NCI-H146 treated with DMSO at 0.1 percent for 48 hours (cell line): ENCODE measurements at regions not wholly inside any gene's neighbourhood (a gene's known extent, or its start where the extent isn't known, plus 50 kb on each side); places are given as distances from the start of the nearest gene placed in this dataset.

Experiments used
- DNase-seq: peaks from one replicate; lab custom pipeline; 2025; ENCODE audit not compliant: unreplicated experiment; lab: John Stamatoyannopoulos, UW

DNA sequence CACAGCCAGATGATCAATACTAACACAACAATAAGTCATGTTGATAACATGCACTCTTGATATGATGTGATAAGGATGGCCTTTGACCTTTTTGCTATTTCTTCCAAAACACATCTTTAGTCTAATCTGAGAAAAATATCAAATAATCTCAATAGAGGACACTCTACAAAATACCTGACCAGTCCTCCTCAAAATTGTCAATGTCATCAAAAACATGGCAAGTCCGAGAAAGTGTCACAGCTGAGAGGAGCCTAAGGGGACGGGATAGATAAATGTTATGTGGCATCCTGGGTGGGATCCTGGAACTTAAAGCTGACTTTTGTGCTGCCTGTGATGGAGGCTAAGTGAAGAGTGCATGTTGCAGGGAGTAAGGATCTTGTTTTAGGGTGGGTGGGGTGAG lies 699.6 kb upstream of the ADAMTS16 start:
- DNase-seq, result no peak

DNA sequence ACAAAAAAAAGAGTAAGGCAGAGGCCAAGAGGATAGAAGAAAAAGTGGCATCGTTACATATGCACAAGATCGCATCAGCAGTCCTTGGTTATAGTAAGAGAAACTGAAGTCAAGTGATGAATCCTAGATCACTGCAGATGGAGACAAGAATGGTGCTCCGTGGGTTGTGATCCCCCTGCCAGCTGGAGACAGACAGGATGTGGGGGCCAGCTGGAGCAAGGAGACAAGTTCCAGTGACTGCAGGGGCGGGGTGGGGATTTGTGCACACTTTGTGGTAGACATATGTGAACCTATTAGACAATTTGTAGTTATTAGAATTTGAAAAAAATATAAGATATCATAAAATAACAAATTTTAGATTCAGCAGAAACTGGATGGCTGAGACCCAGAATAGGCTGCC lies 697.9 kb upstream of the ADAMTS16 start:
- no peak for DNase-seq

DNA sequence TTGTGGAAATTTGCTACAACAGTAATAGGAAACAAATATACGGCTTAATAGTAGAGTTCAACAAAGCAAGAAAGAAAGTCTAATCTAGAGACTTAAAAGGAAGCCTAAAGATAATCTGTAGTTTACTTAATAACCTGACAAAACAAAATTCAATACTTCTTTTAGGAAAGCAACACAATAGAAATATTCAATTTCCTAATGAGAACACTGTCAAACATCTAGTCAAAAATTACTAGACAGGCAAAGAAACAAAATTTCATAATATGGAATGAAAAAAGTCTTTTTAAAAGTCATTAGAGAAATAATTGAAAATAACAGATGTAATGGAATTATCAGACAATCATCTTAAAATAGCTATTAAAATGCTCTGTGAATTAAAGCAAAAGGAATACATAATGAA lies 692.5 kb upstream of the ADAMTS16 start:
- DNase-seq, result no peak

DNA sequence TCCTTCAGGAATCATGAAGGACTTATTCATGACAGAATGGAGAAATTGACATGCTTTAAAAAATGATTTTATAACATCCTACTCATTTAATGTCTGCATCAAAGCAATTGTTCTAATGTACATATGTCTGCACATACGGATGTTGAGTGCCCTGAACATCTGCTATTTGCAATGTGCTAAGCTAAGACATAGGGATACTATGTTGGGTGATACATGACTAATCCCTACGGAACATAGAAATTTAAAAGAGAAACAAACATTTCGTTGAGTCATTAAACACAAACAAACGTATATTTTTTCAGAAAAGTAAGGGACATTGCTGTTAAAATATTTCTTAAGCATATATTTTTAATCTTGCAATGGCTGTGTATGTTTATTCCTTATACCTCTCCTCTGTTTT lies 686.5 kb upstream of the ADAMTS16 start:
- no peak for DNase-seq

DNA sequence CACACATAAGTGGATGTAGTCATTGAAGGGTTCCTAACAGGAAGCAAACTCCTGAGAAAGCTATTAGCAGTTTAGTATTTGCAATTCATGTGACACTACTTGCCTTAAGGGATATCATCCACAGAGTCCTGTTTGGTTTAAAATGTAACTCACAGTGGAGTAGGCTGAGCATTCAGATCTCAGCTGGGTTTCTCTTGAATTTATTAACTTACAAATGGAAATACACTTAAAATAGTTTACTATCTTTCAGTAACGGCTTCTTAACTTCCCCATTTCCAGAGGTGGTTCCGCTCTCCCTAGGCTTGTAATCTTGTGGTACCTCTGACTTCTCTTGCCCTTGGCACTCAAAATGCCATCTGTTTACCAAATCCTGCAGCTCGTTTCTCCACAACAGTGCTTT lies 660.7 kb upstream of the ADAMTS16 start:
- DNase-seq, result no peak

DNA sequence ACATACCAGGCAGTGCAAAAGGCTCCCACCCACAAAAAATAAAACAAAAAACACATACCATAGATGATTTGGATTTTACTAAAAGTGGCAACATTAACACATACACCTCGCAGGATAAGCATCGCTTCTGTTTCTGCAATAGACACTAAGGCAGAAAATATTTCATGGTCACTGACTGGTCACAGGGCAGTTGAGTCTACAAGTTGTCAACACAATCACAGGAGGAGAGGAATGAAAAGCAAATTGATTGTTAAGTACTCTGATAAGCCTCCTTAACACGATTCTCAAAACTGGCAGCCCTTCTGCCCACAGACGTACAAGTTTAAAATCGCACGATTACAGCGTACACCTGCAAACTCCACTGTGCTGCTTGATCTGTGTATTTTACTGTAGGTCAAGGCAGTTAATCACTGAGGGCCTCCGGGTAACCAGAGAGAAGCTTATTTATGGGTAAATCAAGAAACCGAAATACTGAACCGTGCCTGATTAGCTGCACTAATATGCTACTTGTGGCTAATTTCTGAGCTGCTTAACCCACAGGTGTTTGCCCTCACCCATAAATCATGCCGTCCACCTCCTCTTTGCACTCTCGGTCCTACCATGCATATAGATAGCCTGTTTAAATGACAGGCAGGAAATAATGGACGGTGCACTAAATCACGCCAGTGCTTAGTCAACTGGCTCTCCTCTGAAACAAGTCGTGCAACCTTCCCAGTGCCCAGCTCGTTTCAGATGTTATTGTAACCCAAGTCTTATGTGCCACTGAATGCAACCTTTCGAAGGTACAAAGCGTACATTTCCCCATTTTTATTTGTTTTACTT lies 659.4 kb upstream of the ADAMTS16 start:
- DNase-seq, result no peak

DNA sequence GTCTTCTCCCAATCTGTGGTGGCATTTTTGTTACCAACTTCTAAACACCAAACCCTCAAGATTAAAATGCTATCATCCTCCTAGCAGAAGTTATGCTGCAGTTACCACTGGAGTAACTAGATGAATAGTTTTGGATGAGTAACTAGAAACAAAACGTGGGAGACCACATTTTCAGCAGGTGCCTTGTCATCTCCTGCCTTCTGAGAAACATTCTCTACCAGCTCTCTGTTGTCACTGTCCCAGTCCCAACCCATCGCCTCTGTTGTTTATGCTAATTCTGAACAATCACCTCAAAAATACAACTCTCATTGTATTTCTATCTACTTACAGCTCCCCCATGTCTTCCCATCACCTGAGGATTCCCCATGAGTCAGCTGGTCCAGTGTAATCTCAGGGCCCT lies 652.5 kb upstream of the ADAMTS16 start:
- no peak for DNase-seq

DNA sequence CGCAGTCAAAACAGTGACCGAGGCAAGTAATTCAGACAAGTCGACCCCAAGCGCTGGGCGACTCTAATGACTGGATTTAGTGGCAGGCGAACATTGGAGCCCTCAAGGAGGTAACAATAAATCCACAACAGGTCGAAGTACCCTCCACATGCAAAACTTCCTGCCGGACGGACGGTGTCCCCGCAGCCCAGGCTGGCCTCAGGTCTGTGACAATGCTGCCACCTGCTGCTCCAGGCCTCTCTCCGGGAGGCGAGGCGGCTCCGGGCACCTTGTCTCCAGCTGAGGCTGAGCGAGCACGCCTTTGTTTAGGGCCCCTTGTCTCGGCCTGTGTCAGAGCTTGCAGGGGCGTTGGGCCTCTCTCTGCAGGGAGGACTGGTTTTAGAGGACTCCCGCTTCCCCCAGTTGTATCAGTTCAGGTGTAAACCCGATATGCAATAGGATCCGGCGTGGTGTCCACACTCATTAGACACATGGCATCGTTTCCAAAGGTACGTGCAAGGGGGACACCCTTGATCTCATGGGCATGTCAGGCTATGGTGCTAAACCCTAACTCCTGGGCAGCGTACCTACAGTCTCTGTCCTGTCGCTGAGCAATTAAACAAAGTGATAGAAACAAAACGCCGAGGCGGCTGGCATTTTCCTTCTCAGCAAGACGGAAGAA lies 628.0 kb upstream of the ADAMTS16 start:
- no peak for DNase-seq

DNA sequence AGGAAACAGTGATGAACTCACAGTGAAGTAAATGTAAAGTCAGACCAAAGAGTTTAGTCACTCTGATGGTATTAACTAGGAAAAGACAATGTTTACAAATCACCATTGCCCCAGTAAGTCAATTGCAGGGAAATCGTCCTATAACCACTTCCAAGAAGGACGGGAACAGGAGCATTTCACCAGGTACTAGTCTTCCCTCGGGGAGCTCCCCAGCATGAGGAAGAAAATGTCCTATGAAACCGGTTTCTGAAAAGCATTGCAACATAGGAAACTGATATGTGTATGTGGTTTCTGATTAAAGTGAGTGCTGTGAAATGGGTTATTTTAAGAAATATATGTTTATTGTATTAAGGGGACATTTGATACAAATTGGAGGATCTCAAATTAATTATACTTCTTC lies 626.7 kb upstream of the ADAMTS16 start:
- no peak for DNase-seq

DNA sequence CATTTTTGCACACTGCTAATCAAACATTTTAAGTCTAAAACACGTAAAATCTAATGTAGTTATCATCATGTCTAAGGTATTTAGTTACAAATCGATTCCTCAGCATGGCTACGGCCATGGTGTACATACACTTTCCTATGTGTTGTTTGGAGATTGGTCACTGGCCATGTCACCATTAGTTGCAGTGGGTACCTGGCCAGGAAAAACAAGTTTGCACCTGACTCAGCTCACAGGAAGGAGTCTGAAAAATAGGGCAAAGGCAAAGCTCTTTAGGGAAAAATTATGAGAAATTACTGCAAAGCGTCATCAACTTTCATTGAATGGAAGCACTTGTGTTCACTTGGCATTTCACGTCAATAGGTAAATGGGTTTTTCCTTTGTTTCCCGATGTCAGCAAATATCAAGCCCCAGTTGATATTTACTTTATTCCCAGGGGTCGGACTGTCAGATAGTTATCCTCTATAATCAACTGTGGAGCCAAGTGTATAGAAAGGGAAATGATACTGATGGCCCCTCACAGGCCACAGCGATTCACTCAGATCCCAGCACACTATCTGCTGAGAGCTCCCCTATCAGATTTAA lies 626.0 kb upstream of the ADAMTS16 start:
- DNase-seq, result peak; percentile 97

DNA sequence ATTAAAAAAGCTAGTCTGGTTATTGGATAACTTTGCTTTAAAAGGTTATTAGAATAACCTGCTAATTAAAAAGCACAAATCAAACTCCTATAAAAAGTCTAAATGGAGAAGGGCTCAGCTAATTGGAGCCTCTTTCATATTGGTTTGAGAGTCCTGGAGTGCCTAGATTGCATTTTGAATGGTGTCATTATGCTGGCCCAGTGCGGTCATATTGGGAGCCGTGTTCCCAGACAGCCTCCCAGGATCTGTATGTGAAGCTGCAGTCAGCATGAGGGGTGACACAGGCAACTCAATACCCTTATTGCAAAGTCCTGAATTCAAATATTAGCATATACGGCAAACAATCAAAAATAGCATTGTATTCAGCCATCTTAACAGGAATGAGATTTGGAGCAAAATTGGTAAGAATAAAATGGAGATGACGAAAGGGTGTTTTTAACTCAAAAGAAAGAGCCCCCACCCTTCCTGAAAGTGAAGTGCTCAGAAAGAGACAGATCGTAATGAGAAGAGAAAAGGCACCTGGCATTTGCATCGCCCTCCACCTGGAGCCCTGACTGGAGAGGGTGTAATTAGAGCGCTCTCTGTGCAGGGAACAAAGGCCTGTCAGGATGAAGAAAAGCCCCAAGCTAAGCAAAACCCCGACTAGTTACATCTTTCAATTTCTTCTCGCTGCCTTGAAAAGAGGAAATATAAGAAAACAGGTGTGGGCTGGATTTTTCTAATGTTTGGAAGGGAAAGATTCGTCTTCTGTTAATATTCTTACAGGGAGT lies 621.0 kb upstream of the ADAMTS16 start:
- DNase-seq, result peak; percentile 32

DNA sequence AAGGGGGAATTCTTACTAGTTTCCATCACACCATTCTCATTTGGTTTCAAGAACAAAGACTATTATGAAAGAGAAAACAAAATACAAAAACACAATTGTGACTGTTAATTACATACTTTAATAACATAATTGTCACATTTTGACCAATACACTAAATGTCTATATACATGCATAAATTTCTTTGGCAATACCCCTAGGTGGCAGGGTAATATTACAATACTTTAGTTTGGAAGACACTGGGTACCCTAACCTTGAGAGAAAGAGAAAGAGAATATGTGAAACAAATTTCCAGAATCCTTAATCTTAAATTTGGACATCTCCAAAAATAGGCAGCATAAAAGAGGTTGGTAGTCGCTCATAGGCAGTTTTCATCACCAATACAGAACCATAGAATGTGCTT lies 619.6 kb upstream of the ADAMTS16 start:
- DNase-seq, result no peak

DNA sequence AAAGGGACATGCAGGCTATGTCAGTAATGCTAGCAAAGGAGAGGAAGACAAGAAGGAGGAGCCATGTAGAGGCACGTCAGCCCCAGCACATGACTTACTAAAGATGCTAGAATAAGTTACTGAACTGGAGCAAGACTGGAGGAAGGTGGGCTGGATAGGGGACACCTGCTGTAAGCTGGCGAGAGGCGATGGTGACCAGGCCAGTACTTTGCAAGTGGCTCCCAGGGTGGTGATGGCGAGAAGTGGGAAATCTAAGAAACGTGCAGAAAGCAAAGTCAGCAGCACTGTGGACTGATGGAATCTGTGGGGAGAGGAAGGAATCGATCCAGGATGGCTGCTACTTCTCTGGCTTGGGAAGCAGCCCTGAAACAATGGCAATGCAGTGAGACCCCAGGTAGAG lies 617.1 kb upstream of the ADAMTS16 start:
- DNase-seq, result no peak

DNA sequence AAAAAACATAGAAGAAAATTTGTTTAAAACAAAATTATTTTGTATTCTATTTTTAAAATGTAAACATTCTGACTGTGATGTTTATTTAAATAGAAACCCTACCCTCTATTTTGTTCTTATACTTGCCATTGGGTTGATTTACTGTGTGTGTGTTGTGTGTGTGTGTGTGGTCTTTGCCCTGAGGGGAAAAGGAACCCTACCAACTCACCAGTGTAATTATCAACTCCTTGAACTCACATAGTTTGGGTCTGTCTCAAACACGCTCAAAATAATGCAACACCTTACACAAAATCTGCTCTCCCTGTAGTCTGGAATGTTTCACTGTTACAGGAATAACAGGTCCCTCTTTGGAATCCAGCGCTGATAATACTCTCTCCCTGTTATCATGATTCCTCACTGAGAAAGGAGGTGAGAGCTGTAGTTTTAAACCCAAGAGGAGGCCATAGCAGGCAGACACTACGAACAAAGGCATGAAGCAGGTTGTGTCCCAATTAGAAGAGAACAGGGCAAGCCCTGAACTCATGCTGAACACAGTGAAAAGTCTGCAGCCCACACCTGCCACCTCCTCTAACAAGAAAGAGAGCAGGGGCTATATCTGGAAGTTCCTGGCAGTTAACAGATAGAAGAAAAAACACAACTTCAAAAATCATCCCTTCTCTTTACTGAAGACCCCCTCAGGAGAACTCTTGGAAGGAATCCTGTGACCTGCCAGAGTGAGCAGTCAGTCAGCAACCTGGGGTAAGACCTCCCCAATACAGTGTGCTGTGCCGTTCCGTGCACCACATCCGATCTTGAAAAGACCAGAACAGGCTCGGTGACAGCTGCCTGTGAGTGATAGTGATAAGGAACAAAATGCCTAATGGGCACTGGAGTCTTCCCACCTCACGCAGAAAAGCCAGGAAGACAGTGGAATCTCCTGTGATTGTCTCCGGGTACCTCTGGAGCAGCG lies 608.1 kb upstream of the ADAMTS16 start:
- DNase-seq, result no peak

DNA sequence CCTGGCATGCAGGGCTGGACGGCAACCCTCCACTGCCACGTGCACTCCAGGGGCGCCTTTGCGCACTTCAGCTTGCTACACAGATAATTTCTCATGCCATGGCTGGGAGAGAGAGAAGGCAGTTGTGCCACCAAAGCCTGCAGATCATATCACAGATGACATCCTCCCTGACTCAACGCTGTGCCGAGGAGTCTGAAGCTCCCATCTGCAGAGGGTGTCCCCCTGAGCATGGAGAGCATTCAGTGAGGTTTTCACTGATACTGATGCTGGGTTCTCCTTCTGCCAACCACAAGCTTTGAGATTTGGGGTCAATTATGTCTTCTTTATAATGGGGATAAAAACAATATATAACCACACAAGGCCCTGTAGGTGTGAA lies 607.4 kb upstream of the ADAMTS16 start:
- no peak for DNase-seq

DNA sequence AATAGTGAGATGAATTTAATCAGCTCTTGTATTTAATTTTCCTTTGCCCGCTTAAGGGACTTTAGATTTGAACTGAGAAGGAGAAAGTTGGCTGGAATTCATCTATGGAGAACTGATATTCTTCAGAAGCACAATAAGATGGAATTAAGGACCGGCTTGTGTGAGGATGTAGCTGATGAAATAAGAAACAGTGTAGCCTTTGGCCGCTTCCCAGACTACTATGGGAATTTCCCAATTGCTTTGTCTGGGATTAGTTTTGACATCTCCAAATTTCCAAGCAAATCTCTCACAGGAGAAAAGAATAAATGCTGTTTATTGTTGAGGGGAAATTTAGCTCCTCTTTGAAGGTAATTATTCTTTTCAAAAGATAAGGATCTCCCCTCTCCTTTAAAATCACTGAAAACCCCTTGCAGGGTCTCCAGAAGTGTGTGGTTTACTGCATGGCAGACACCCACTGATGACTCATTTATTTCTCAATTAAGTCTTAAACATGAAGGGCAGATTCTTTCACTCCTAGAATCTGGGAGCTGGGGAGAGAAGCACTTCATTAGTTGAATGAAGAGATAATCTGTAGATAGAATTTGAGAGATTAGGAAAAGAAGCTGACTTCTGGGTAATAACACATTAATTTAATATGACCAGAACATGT lies 606.5 kb upstream of the ADAMTS16 start:
- DNase-seq, result no peak

DNA sequence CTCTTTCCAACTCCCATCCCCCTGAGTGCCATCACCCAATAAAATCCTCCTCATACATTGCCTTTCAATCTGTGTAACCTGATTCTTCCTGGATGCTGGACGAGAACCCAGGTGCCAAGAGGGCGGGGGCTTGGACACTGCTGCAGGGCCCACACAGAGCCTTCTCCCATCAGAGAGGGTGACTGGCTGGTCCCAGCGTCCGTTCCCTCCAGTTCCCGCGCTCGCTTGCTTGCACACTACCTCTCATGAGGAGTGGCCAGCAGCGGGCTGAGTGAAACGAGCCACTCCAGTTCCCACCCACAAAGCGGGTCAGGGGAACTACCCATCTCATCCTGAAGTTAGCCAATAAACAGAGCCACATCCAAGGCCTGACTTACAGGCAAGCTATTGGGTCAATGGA lies 602.6 kb upstream of the ADAMTS16 start:
- no peak for DNase-seq

DNA sequence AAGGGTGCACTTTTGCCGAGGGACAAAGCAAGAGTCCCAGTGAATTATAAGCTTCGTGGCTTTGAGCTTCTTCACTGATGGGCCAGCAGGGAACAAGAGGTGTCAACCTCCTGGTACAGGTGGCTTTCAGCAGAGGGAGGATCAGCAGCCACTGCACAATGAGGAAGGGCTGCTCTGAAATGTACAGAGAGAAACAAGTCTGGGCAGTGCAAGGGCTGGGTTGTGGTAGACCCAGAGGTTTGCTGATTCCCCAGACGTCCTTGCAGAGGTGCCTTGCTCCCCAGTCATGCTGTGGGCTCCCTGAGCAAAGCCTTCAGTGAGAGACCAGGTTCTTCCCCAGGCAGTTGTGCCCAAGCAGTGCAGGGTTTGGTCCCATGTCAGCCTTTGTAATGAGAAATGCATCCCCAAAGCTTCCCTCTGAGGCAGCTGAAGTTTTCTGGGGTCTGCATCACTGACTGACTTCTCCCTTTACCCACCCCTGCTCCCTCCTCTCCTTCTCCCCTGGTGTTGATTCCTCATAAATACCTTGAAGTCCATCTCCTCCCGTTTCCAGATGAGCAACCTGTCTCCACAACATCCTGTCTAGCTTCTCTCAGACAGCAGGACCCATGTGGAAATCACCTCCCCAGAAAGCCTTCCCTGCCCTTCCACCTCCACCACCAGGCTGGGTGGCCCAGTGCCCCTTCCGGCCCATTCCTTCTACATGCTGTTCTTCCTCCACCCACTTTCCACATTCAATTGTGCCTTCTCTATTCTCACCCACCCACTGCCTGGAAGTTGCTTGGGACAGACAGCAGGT lies 599.6 kb upstream of the ADAMTS16 start:
- no peak for DNase-seq

DNA sequence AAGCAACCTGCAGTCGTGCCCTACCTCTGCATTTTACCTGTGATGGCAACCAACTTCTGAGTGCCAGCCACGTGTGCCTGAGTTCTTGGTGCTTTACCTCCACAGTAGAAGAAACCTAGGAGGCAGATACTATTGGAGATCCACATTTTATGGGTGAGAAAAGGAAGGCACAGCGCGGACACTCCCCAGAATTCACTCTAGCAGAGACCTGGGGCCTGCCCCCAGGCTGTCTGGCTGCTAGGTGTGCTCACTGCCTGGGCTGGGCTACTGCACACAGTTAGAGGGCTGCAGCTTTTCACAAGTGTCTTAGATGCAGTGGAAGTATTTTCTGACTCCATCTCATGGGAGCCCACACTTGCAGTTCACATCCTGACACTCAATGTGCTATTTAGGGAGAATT lies 598.8 kb upstream of the ADAMTS16 start:
- no peak for DNase-seq
